Smooth muscle cell (in vitro differentiated cells): ENCODE measurements at regions not wholly inside any gene's neighbourhood (a gene's known extent, or its start where the extent isn't known, plus 50 kb on each side); places are given as distances from the start of the nearest gene placed in this dataset.

Experiments
- DNase-seq: peaks from one replicate; lab custom pipeline; 2025; ENCODE audit not compliant: unreplicated experiment; lab: John Stamatoyannopoulos, UW
- H2AFZ ChIP-seq: fragments of 200-600 bp; sonication (generic); 2 replicates; pipeline ENCODE4 v1.6.0; 2016; ENCODE audit warnings: antibody characterized with exemption, low read depth, mild to moderate bottlenecking
- H3F3A ChIP-seq: fragments of 200-600 bp; sonication (generic); 2 replicates; pipeline ENCODE4 v1.6.0; 2017; ENCODE audit warnings: antibody characterized with exemption, low read depth
- H3K27ac ChIP-seq: fragments of 200-600 bp; sonication (generic); 2 replicates; pipeline ENCODE4 v1.5.1; 2016; ENCODE audit warnings: low read depth, mild to moderate bottlenecking
- H3K27me3 ChIP-seq: fragments of 200-600 bp; sonication (generic); 2 replicates; pipeline ENCODE4 v1.6.1; 2016; ENCODE audit warnings: low read depth, mild to moderate bottlenecking
- H3K36me3 ChIP-seq: fragments of 200-600 bp; sonication (generic); 2 replicates; pipeline ENCODE4 v1.5.1; 2016; ENCODE audit warnings: low read depth
- H3K4me1 ChIP-seq: fragments of 200-600 bp; sonication (generic); 2 replicates; pipeline ENCODE4 v1.5.1; 2016; ENCODE audit warnings: low read depth
- H3K4me2 ChIP-seq: fragments of 200-600 bp; sonication (generic); 2 replicates; pipeline ENCODE4 v1.6.0; 2016; ENCODE audit warnings: mild to moderate bottlenecking
- H3K4me3 ChIP-seq: fragments of 200-600 bp; sonication (generic); 2 replicates; pipeline ENCODE4 v1.5.1; 2016; ENCODE audit warnings: mild to moderate bottlenecking
- H3K79me2 ChIP-seq: fragments of 200-600 bp; sonication (generic); 2 replicates; pipeline ENCODE4 v1.6.0; 2016; ENCODE audit warnings: low read depth, mild to moderate bottlenecking
- H3K9ac ChIP-seq: fragments of 200-600 bp; sonication (generic); 2 replicates; pipeline ENCODE4 v1.6.0; 2016; ENCODE audit warnings: low read depth
- H3K9me3 ChIP-seq: fragments of 200-600 bp; sonication (generic); replicated peaks from 2 replicates; pipeline ENCODE4 v1.5.1; 2016; ENCODE audit warnings: low read depth
- H4K20me1 ChIP-seq: fragments of 200-600 bp; sonication (generic); 2 replicates; pipeline ENCODE4 v1.6.0; 2016; ENCODE audit warnings: low read depth
- CTCF ChIP-seq: fragments of 200-600 bp; sonication (generic); IDR thresholded peaks from 2 replicates; pipeline ENCODE4 v1.5.1; 2017; ENCODE audit warnings: borderline replicate concordance, mild to moderate bottlenecking, antibody characterized with exemption; ENCODE audit not compliant: insufficient read depth, poor library complexity, severe bottlenecking
- WGBS: methylation state at CpG from one replicate; pipeline ENCODE4 v1.1.7; 2016; ENCODE audit warnings: low lambda C conversion rate; 5-methylcytosine and 5-hydroxymethylcytosine counted together

- Histone ChIP-seq H3K27ac (no peak overlapping the region), H3K4me2 (no peak overlapping the region), H3K79me2 (no peaks in the 10 kb centered on the region), H2AFZ (no peak overlapping the region), H3K9me3 (no peaks in the 10 kb centered on the region), H3F3A (peaks cover 28% of the 10 kb centered on the region), H3K36me3 (no peaks in the 10 kb centered on the region), H3K9ac (no peak overlapping the region), H4K20me1 (no peaks in the 10 kb centered on the region), H3K4me1 (peaks cover 19% of the 10 kb centered on the region), H3K4me3 (no peak overlapping the region), H3K27me3 (no peaks in the 10 kb centered on the region)
- WGBS, result 100% methylated on average over 1 of the region's 1 CpG
- no peak for TF ChIP-seq CTCF
- DNase-seq, result no peak
These were observed 124.5 kb upstream of the ARHGAP5 start for GRCh38 chr14:31952573-31952972.

GRCh38 chr14:31953210-31953609, 123.9 kb upstream of the ARHGAP5 start:
- DNase-seq, result no peak
- H3K79me2 ChIP-seq, result no peaks in the 10 kb centered on the region
- H3F3A ChIP-seq, result peaks cover 27% of the 10 kb centered on the region
- no peaks in the 10 kb centered on the region for H3K9me3 ChIP-seq
- H3K36me3 ChIP-seq, result no peaks in the 10 kb centered on the region
- no peak overlapping the region for H3K27ac ChIP-seq
- H2AFZ ChIP-seq, result no peak overlapping the region
- H3K9ac ChIP-seq, result no peak overlapping the region
- 90% methylated on average over 6 of the region's 6 CpGs for WGBS
- H3K4me2 ChIP-seq, result no peak overlapping the region
- H4K20me1 ChIP-seq, result no peaks in the 10 kb centered on the region
- no peak overlapping the region for H3K4me3 ChIP-seq
- H3K27me3 ChIP-seq, result no peaks in the 10 kb centered on the region
- H3K4me1 ChIP-seq, result peaks cover 19% of the 10 kb centered on the region
- TF ChIP-seq CTCF, result no peak

- no peak overlapping the region for H2AFZ ChIP-seq
- no peak overlapping the region for H3K4me2 ChIP-seq
- H3K36me3 ChIP-seq, result no peaks in the 10 kb centered on the region
- H3K27ac ChIP-seq, result peak overlapping the region; percentile 58
- TF ChIP-seq CTCF, result no peak
- no peaks in the 10 kb centered on the region for H3K9me3 ChIP-seq
- no peak for DNase-seq
- H4K20me1 ChIP-seq, result no peaks in the 10 kb centered on the region
- H3F3A ChIP-seq, result peaks cover 19% of the 10 kb centered on the region
- no peaks in the 10 kb centered on the region for H3K27me3 ChIP-seq
- H3K4me1 ChIP-seq, result peaks cover 16% of the 10 kb centered on the region
- no peak overlapping the region for H3K9ac ChIP-seq
- H3K4me3 ChIP-seq, result no peak overlapping the region
- no peaks in the 10 kb centered on the region for H3K79me2 ChIP-seq
These were observed 122.1 kb upstream of the ARHGAP5 start for GRCh38 chr14:31954991-31955390.

GRCh38 chr14:31955936-31956579, 121.0 kb upstream of the ARHGAP5 start:
- 53% methylated on average over 5 of the region's 5 CpGs for WGBS
- peaks cover 9% of the 10 kb centered on the region for H3F3A ChIP-seq
- no peak for TF ChIP-seq CTCF
- no peaks in the 10 kb centered on the region for H3K36me3 ChIP-seq
- H4K20me1 ChIP-seq, result no peaks in the 10 kb centered on the region
- H3K4me2 ChIP-seq, result peak overlapping the region; percentile 13
- H2AFZ ChIP-seq, result no peak overlapping the region
- peak overlapping the region; percentile 1 for H3K9ac ChIP-seq
- DNase-seq, result no peak
- no peaks in the 10 kb centered on the region for H3K9me3 ChIP-seq
- H3K79me2 ChIP-seq, result no peaks in the 10 kb centered on the region
- H3K27me3 ChIP-seq, result no peaks in the 10 kb centered on the region
- no peak overlapping the region for H3K4me3 ChIP-seq
- H3K4me1 ChIP-seq, result peaks cover 7% of the 10 kb centered on the region
- H3K27ac ChIP-seq, result peak overlapping the region; percentile 58
